Trophoblast cell (in vitro differentiated cells and primary cell): ENCODE measurements at regions not wholly inside any gene's neighbourhood (a gene's known extent, or its start where the extent isn't known, plus 50 kb on each side); places are given as distances from the start of the nearest gene placed in this dataset.

Experiments used
- DNase-seq, 2 donors: peaks; one replicate each; pipeline ENCODE4 v3.0.0-alpha.2; 2016
- H2AFZ ChIP-seq: 2 replicates; pipeline ENCODE4 v1.6.1; 2013; ENCODE audit warnings: low read length, moderate library complexity, mild to moderate bottlenecking; ENCODE audit not compliant: insufficient read depth, poor library complexity
- H2AK5ac ChIP-seq: 2 replicates; pipeline ENCODE4 v1.6.1; 2013; ENCODE audit warnings: mild to moderate bottlenecking, low read length
- H2BK120ac ChIP-seq: 2 replicates; pipeline ENCODE4 v1.6.1; 2013; ENCODE audit warnings: low read length, mild to moderate bottlenecking, moderate library complexity; ENCODE audit not compliant: insufficient read depth, poor library complexity
- H2BK12ac ChIP-seq: 2 replicates; pipeline ENCODE4 v1.6.1; 2013; ENCODE audit warnings: mild to moderate bottlenecking, low read length, moderate library complexity
- H2BK5ac ChIP-seq: 2 replicates; pipeline ENCODE4 v1.6.1; 2013; ENCODE audit warnings: low read length, low read depth, moderate library complexity, mild to moderate bottlenecking; ENCODE audit not compliant: poor library complexity
- H3K14ac ChIP-seq: 2 replicates; pipeline ENCODE4 v1.6.1; 2013; ENCODE audit warnings: mild to moderate bottlenecking, low read length
- H3K18ac ChIP-seq: 2 replicates; pipeline ENCODE4 v1.6.1; 2013; ENCODE audit warnings: mild to moderate bottlenecking, low read length
- H3K23ac ChIP-seq: 2 replicates; pipeline ENCODE4 v1.6.1; 2013; ENCODE audit warnings: low read length
- H3K27ac ChIP-seq: 2 replicates; pipeline ENCODE4 v1.5.1; 2013; ENCODE audit warnings: low read depth, mild to moderate bottlenecking, inconsistent platforms, low read length, moderate library complexity
- H3K27me3 ChIP-seq: 2 replicates; pipeline ENCODE4 v1.6.1; 2013; ENCODE audit warnings: inconsistent platforms, mild to moderate bottlenecking, low read length, moderate library complexity; ENCODE audit not compliant: insufficient read depth
- H3K36me3 ChIP-seq, 2 experiments: 1 replicate in 1 of 2; 2 replicates in 1 of 2; pipeline ENCODE4 v1.6.1; 2013; ENCODE audit warnings: low read length in 2 of 2, mild to moderate bottlenecking in 2 of 2, moderate library complexity in 1 of 2; ENCODE audit not compliant: insufficient read depth in 2 of 2, control insufficient read depth in 1 of 2
- H3K4ac ChIP-seq: 2 replicates; pipeline ENCODE4 v1.6.1; 2013; ENCODE audit warnings: low read depth, mild to moderate bottlenecking, low read length, moderate library complexity
- H3K4me1 ChIP-seq, 2 experiments: 1 replicate in 1 of 2; 2 replicates in 1 of 2; pipeline ENCODE4 v1.6.1; 2013; ENCODE audit warnings: low read length in 2 of 2, mild to moderate bottlenecking in 2 of 2, moderate library complexity in 1 of 2; ENCODE audit not compliant: insufficient read depth in 2 of 2, control insufficient read depth in 1 of 2
- H3K4me2 ChIP-seq: 2 replicates; pipeline ENCODE4 v1.6.1; 2013; ENCODE audit warnings: inconsistent platforms, mild to moderate bottlenecking, low read length, moderate library complexity
- H3K4me3 ChIP-seq: 2 replicates; pipeline ENCODE4 v1.5.1; 2013; ENCODE audit warnings: mild to moderate bottlenecking, low read depth, low read length, inconsistent platforms
- H3K79me1 ChIP-seq: one replicate; pipeline ENCODE4 v1.6.1; 2013; ENCODE audit warnings: low read length
- H3K79me2 ChIP-seq: 2 replicates; pipeline ENCODE4 v1.6.1; 2013; ENCODE audit warnings: low read length, mild to moderate bottlenecking; ENCODE audit not compliant: control insufficient read depth, insufficient read depth, poor library complexity
- H3K9ac ChIP-seq: 2 replicates; pipeline ENCODE4 v1.6.1; 2013; ENCODE audit warnings: mild to moderate bottlenecking, low read length
- H3K9me3 ChIP-seq: 2 replicates; pipeline ENCODE4 v1.6.1; 2013; ENCODE audit warnings: low read depth, mild to moderate bottlenecking, control low read depth, inconsistent platforms, low read length; ENCODE audit not compliant: insufficient read depth
- H4K12ac ChIP-seq: 2 replicates; pipeline ENCODE4 v1.6.1; 2013; ENCODE audit warnings: low read depth, mild to moderate bottlenecking, low read length, moderate library complexity
- H4K8ac ChIP-seq: 2 replicates; pipeline ENCODE4 v1.6.1; 2013; ENCODE audit warnings: low read depth, mild to moderate bottlenecking, low read length, moderate library complexity
- H4K91ac ChIP-seq: one replicate; pipeline ENCODE4 v1.6.1; 2013; ENCODE audit warnings: low read depth, mild to moderate bottlenecking, low read length, moderate library complexity
- WGBS: extraction: QIAGEN DNeasy Blood & Tissue Kit; methylation state at CpG from one replicate; pipeline ENCODE4 v1.1.7; 2013; ENCODE audit warnings: missing lambda C conversion rate; ENCODE audit not compliant: insufficient read length, insufficient coverage; ENCODE audit errors: extremely low coverage; 5-methylcytosine and 5-hydroxymethylcytosine counted together

- H2BK5ac ChIP-seq = no peak overlapping the region
- H3K9me3 ChIP-seq = no peaks in the 10 kb centered on the region
- no peak for DNase-seq
- H2AFZ ChIP-seq = no peak overlapping the region
- no peak overlapping the region for H3K4ac ChIP-seq
- H3K27me3 ChIP-seq = no peaks in the 10 kb centered on the region
- no peak overlapping the region for H3K27ac ChIP-seq
- no peak overlapping the region for H2BK120ac ChIP-seq
- H4K91ac ChIP-seq = no peak overlapping the region
- H3K4me1 ChIP-seq = no peaks in the 10 kb centered on the region
- no peaks in the 10 kb centered on the region for H3K36me3 ChIP-seq
- WGBS = no CpG with 5 or more reads among the region's 2 CpGs
- H4K8ac ChIP-seq = no peak overlapping the region
- H3K18ac ChIP-seq = no peak overlapping the region
- H3K4me2 ChIP-seq = no peak overlapping the region
- no peak overlapping the region for H3K14ac ChIP-seq
- no peak overlapping the region for H4K12ac ChIP-seq
- no peaks in the 10 kb centered on the region for H3K79me1 ChIP-seq
- no peak overlapping the region for H3K23ac ChIP-seq
- H3K79me2 ChIP-seq = no peaks in the 10 kb centered on the region
- no peak overlapping the region for H3K9ac ChIP-seq
- H2AK5ac ChIP-seq = no peak overlapping the region
- no peak overlapping the region for H2BK12ac ChIP-seq
- H3K4me3 ChIP-seq = no peak overlapping the region
Observed at GRCh38 chr13:107819071-107819470, 396.3 kb downstream of the LIG4 start.

- Histone ChIP-seq H3K36me3 (no peaks in the 10 kb centered on the region), H2BK120ac (no peak overlapping the region), H2AFZ (no peak overlapping the region), H3K14ac (no peak overlapping the region), H3K4ac (no peak overlapping the region), H4K12ac (no peak overlapping the region), H3K9me3 (no peaks in the 10 kb centered on the region), H2AK5ac (no peak overlapping the region), H3K18ac (no peak overlapping the region), H3K4me2 (no peak overlapping the region), H4K8ac (no peak overlapping the region), H3K23ac (no peak overlapping the region), H3K79me1 (no peaks in the 10 kb centered on the region), H2BK5ac (no peak overlapping the region), H2BK12ac (no peak overlapping the region), H4K91ac (no peak overlapping the region), H3K4me3 (no peak overlapping the region), H3K9ac (no peak overlapping the region), H3K79me2 (no peaks in the 10 kb centered on the region), H3K27ac (no peak overlapping the region), H3K27me3 (no peaks in the 10 kb centered on the region), H3K4me1 (no peaks in the 10 kb centered on the region)
- no CpG with 5 or more reads among the region's 6 CpGs for WGBS
- DNase-seq = no peak
Observed at GRCh38 chr13:107817647-107818287, 397.6 kb downstream of the LIG4 start.

GRCh38 chr13:107812014-107812412 lies 403.3 kb downstream of the LIG4 start:
- Histone ChIP-seq H3K27me3 (no peaks in the 10 kb centered on the region), H3K9ac (no peak overlapping the region), H2BK12ac (no peak overlapping the region), H3K4me3 (no peak overlapping the region), H4K8ac (no peak overlapping the region), H3K14ac (no peak overlapping the region), H2BK120ac (no peak overlapping the region), H3K36me3 (no peaks in the 10 kb centered on the region), H3K23ac (no peak overlapping the region), H3K27ac (no peak overlapping the region), H3K79me2 (no peaks in the 10 kb centered on the region), H3K4ac (no peak overlapping the region), H4K12ac (no peak overlapping the region), H3K4me2 (no peak overlapping the region), H3K4me1 (no peaks in the 10 kb centered on the region), H2AK5ac (no peak overlapping the region), H2AFZ (no peak overlapping the region), H3K9me3 (no peaks in the 10 kb centered on the region), H4K91ac (no peak overlapping the region), H3K18ac (no peak overlapping the region), H2BK5ac (no peak overlapping the region), H3K79me1 (no peaks in the 10 kb centered on the region)
- no peak for DNase-seq

- no peak overlapping the region for H2BK120ac ChIP-seq
- no CpG with 5 or more reads among the region's 2 CpGs for WGBS
- no peak overlapping the region for H4K91ac ChIP-seq
- H3K79me1 ChIP-seq = no peaks in the 10 kb centered on the region
- H3K4me1 ChIP-seq = no peaks in the 10 kb centered on the region
- H3K23ac ChIP-seq = no peak overlapping the region
- H2BK12ac ChIP-seq = no peak overlapping the region
- H3K9ac ChIP-seq = no peak overlapping the region
- H3K18ac ChIP-seq = no peak overlapping the region
- H3K4me2 ChIP-seq = no peak overlapping the region
- DNase-seq = no peak
- no peaks in the 10 kb centered on the region for H3K27me3 ChIP-seq
- H3K9me3 ChIP-seq = no peaks in the 10 kb centered on the region
- H3K27ac ChIP-seq = no peak overlapping the region
- H4K12ac ChIP-seq = no peak overlapping the region
- H3K14ac ChIP-seq = no peak overlapping the region
- H4K8ac ChIP-seq = no peak overlapping the region
- no peak overlapping the region for H3K4me3 ChIP-seq
- H2BK5ac ChIP-seq = no peak overlapping the region
- H3K36me3 ChIP-seq = no peaks in the 10 kb centered on the region
- H2AK5ac ChIP-seq = no peak overlapping the region
- no peak overlapping the region for H3K4ac ChIP-seq
- no peak overlapping the region for H2AFZ ChIP-seq
- no peaks in the 10 kb centered on the region for H3K79me2 ChIP-seq
Observed at GRCh38 chr13:107811233-107812013, 403.9 kb downstream of the LIG4 start.
